ENCODE measurements at regions not wholly inside any gene's neighbourhood (a gene's known extent, or its start where the extent isn't known, plus 50 kb on each side); places are given as distances from the start of the nearest gene placed in this dataset.

DNA sequence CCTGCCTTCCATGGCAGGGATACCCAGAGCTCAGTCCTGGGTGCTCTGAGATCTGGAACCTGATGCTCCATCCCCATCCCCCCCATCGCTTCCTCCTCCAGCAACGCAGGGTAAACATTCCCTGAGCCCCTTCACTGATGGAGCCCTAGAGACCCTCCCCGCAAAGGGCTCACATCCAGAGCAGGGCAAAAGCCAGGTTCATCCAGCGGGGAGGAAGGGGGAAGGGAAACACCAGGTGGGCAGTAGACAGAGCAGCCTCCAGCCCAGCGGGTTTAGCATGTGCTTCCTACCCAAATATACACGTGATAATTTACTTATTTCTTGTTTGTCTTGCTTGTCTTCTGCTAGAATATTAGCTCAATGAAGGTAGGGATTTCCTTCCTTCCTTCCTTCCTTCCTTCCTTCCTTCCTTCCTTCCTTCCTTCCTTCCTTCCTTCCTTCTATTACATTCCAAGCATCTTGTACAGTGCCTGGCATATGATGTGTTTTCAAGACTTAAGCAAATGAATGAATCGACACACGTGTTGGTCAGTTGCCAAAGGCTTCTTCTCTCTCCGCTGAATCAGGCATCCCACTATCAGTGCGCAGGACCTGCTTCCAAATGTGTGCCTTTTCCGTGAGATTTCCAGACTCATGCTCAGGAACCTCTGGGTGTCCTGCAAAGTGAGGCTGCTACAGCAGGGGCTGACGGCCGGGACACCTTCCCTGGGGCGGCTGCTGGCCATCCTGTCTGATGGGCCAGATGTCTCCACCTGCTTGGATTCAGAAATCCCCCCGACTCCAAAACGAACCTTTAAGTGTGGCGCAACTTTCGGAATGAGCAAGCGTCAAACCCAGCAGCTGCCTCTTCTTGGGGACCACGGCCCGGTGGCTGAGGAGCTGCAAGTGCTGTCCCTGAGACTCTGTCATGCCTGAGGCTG, 955.1 kb downstream of the BRD1 start:
- DNase-seq = no peak

DNA sequence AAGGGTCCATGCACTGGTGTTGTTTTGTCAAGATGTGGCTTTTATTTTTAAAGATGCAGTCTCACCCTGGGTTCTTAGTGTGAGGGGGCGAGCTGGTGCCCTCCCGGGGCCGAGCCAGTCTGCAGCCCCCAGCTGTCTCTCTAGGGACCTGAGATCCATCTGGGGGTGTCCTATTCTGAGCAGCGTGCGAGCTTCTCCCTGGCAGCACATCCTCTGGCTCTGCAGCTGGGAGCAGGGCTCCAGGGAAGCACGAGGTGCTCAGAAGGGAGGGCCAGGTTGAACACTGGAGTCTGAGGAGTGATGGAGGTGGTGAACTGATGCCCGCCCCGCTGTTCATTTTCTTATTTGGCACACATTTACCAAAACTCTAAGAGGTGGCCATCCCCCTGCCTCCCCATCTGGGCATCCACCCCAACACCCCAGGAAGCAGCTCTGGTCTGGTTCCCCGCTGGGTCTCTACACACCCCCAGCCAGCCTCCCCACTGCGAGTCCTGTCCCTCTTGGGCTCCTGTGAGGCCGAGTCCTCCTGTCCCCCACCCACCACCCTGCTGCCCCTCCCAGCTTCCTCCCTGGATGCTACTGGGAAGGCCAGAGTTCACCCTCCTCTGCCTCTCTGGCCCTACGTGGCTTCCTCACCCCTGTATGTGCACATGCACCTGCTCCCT, 956.4 kb downstream of the BRD1 start:
- DNase-seq = no peak

DNA sequence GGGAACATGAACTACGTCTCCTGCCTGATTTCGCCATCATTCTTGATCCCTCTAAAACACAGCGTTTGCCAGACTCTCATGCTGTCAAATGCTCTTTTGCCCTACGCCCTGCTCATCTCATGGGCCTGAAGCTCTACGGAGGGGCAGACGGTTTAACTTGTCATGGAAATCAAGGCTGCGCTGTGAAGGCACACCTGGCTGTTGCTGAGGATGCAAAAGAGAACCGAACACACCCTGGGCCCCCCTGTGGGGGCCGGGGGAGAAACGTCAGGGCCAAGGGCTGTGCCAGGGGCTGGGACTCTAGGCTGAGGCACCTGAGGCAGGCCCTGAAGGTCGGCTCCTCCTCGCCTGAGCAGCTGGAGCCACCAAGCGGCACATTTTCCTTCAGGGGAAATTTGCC, 957.2 kb downstream of the BRD1 start:
- DNase-seq = no peak

DNA sequence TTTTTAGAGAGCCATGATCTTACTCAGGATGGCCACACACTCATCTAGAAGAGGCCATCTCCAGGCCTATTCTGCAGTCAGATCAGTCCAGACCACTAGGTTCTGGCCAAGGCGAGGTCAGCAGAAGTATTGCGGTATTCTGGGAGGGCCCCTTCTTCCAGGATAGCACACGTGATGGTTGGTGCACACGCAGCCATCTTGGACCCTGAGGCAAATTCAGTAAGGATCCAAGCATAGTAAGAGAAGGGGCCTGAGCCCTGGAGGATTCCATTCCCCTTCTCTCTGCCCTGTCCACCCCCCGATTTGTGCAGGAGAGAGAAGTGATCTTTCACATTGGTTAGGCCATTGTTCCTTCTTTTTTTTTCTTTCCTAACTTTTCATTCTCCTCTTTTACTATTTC, 957.9 kb downstream of the BRD1 start:
- no peak for DNase-seq

DNA sequence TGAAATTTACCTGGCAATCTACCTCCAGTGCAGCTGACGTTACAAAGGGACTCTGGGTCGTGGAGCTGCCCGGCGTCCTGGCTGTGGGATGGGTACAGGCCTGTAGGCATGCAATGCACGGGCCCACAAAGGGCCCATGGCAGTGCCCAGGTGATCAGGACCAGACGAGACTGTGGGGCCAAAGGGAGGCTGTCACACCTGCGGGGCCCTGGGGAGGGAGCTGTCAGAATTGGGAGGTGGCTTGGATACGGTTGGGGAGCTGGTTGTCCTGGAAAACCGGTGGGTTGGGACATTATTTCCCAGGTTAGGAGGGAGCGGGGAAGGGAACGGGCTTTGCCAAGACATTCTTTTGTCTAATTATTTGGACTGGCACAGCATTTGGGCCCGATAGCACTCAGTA, 958.5 kb downstream of the BRD1 start:
- no peak for DNase-seq

DNA sequence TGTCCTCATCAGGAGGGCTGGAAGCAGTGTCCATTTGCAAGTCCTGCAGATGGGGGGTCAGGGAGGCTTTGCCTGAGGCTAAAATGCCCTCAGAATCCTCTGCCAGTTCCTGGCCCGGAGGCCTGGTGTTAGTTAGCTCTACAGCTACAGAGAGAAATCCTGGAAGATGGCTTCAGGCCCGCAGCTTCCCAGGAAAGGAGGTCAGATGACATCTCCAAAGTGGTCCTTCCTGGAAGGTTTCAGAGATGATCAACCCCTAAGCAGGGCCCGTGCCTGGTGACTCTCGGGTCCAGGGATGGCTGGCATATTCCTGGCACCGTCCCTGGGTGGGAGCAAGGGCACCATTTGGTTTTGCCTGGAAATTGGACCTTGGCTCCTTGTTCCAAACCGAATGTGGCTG, 959.1 kb downstream of the BRD1 start:
- no peak for DNase-seq

DNA sequence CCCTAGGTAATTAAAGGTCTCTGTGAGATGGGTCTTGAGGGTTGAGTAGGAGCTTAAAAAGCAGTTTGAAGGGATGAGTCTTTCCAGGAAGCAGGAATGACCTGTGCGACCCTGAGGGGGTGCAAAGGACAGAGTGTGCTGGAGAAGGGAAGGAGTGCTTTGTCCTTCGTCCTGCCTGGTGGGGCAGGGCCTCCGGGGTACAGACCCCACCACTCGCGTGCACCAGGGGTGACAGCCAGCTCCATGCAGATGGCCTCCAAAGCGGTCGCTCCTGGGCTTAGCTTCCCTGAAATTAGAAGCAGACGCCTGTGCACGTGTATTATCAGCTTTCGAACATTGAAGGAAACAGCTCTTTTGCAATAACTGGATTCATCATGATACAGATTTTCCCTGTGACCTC, 959.8 kb downstream of the BRD1 start:
- no peak for DNase-seq

DNA sequence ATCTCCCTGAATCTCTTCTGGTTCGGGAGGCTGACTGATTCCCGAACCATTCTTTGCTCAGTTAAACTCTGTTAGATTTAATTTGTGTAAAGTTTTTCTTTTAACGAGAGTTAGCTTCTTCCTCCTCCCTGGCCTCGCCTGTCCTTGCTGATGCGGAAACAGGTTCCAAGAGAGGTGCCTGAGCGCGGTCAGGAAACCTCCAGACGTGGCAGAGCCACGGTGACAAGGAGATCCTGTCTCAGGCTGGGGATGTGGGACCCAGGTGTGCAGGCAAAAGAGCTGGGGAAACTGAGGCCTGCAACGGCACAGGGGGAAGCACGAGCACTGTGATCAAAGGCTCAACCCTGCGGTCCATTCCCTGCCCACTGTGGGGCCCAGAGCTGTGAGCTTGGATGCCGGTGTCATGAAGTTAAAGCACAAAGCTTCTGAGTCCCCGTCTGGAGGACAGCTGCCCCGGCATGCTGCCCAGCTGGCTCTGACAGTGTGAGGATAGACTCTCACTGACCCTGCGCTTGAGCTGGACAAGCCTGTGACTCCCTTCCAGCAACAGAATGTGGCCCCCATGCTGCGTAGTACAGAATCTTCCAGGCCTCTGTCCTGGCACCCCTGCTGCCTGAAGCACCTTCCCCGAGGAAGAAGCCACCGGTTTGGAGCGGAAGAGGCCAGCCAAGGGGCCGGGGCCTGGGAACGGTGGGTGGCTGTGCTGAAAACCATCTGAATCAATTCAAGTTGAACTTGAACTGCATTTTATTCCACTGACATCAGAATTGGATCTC, 960.6 kb downstream of the BRD1 start:
- no peak for DNase-seq

DNA sequence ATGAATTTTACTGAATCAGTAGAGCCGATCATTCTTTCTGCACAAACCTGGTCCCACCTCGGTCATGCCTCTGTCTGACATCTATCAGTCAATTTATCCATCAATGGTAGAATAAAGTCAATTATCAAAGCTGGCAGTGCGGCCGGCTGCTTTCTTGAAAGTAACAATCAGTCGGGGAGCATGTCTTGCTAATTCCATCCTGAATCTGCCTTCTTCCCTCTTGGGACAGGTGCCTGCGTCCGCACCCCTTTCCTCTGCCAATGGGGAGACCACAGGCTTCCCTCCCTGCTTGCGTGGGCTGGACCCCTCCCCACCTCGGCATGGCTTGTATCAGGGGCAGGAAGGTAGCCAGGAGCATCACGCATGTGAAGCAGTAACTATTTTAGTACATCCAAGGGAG, 962.9 kb downstream of the BRD1 start:
- DNase-seq = no peak

DNA sequence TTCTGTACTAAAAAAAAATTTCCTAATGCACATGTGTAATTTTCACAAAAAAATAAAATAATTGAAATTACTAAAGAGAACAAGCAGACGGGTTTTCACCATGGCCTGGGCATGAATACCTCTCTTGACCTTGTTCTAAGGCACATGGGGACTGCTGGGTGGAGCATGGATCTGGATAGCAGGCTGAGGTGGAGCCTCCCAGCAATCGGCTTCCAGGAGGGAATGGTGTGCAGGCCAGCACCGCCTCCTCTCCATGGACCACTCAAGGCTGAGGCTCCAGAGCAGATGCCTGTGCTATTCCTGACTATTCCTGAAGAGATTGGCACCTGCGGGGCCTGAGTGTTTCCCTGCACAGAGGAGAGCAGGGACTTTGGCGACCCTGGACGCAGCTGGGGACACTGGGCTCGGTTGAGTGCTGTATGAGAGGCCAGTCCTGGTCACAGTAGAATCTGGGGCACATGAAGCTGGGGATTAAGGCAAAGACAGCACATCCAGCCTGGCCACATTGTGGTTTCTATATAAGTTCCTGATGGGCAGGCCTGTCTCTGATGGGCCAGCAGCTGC, 963.6 kb downstream of the BRD1 start:
- DNase-seq = no peak

DNA sequence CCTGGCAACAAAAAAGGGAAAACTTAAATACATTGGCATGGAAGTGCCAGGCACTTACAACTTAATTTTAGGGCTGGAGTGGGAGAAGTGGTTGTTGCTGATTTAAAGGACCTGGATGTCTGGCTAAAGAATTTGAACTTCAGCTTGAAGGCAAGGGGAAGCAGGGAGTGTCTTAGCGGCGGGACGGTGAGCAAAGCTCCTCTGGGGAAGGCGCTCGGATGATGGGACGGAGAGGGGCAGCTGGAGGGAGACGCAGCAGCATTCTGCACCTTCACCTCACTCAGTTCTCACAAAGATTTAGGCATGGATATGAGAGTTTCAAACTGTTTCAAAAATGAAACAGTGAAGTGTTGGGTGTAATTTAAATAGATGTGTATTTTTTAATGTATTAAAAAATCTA, 967.1 kb downstream of the BRD1 start:
- no peak for DNase-seq

DNA sequence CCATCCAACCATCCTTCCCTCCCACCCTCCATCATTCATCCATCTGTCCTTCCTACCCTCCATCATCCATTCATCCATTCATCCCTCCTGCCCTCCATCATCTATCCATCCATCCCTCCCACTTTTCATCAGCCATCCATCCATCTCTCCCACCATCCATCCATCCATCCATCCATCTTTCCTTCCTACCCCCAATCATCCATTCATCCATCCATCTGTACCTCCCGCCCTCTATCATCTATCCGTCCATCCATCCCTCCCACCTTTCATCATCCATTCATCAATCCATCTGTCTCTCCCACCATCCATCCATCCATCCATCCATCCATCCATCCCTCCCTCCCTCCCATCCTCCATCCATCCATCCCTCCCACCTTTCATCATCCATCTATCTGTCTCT, 968.8 kb downstream of the BRD1 start:
- DNase-seq = no peak

DNA sequence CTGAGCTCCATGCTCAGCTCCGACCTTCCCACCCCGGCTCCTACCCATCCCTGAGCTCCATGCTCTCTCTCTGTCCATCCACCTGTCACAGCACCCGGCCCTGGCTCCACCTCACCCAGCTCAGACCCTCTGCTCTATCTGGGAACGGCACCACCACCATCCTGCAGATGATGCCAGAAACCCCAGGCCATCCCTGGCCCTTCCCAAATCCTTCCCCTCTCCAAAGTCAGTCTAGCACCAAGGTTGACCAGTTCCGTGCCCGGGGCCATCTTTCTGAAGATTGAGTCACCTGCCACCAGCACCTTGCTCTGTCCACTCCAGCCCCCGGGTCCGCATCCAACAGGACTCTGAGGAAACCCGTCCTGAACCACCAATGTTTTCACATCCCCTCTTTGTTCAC, 969.6 kb downstream of the BRD1 start:
- no peak for DNase-seq

DNA sequence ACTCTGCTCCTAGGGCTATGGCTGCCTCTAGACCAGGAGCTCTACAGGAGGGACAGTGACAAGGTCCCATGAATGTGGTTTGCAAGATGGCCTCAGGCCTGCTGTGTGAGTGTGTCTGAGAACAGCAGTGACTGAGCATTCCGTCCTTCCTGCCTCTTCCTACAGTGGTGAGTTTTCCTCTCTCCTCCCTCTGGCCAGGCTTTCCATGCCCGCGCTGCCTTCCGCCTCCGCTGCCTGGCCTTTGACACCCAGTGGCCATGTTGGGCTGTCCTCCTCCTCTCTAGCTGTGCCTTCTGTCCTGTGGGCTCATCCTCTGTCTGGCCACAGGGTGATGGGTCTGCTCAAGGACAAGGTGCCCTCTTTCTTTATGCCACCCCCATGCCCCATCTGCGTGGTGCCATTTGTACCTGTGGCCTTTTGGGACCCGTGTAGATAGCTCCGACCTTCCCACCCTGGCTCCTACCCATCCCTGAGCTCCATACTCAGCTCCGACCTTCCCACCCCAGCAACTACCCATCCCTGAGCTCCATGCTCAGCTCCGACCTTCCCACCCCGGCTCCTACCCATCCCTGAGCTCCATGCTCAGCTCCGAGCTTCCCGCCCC, 970.4 kb downstream of the BRD1 start:
- DNase-seq = no peak

DNA sequence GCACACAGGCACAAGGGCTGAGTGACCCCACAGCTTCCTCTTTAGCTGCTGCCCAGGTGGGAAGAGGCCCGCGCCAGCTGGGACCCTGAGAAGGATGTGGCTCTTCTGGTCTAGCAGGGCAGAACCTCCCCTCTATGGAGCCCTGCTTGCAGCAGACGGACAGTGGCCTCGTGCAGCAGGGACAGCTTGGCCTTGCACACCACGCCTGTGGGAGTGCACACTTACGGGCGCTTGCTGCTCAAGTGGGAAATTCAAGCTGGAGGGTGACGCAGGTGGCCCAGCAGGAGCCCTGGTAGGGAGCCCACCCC, 971.4 kb downstream of the BRD1 start:
- DNase-seq = no peak

DNA sequence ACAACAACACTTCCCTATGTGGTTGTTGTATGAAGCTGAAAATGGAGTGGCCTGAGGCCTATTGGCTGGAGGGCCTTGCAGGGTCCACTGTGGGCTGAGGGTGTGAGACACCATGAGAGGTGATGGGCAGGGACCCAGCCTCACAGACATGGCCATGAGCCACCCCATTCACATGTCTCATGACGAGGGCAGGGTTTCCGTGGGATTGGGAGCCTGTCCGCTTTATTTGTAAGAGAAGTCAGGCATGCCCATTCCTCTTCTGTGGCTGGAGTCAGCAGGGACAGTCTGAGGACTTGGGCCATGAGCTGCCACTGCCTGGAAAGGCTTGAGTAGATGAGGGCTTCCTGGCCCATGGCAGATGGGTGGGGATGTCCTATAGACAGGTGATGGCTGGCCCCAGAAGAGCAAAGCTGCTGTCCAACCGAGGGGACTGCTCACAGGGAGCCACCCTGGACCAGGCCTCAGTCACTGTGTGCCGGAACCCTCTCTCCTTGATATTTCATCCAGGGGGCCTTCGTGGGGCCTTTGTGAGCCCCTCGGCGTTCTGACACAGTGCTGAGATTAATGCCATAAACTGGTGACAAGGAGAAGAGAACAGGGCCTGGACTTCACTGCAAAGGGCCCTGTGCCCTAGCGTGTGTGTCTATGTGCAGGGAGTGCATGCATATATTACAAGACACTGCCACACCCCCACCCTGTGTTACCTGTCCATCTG, 971.9 kb downstream of the BRD1 start:
- no peak for DNase-seq

DNA sequence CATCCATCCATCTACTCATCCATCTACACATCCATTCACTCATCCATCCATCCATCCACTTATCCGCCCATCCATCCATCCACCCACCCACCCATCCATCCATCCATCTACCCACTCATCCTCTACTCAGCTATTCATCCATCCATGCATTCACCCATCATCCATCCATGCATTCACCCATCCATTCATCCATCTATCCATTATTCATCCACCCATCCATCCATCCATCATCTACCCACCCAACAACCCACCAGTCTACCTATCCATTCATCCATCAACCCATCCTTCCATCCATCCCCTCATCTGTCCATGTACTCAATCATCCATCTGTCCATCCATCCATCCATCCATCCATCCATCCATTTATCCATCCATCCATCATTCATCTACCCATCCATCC, 972.7 kb downstream of the BRD1 start:
- no peak for DNase-seq

DNA sequence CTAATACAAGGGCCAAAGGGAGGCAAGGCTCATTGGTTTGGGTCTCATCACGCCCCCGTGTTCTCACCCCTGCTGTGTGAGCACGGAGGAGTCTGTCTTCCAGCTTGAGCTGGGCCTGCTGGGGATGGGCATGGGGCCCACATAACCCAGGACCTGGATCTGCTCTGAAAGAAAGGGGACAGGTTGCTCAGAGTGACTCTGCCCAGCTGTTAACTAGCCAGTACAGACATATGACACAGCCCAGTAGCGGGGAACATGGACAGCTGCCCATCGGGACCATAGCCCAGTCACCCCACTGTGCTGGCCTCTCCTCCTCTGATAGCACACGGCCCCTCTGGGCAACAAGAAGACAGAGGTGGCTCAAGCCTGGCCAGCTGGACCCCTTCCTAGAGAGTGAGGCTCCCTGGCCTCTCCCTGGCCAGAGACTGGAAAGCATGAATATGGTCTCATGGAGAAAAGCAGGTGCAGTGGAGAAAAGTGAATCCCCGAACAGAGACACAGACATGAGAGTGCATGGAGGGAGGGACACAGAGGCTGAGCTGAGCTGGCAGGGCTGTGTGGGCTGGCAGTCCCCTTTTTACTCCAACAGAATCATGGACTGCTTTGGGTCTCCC, 973.9 kb downstream of the BRD1 start:
- DNase-seq = no peak

DNA sequence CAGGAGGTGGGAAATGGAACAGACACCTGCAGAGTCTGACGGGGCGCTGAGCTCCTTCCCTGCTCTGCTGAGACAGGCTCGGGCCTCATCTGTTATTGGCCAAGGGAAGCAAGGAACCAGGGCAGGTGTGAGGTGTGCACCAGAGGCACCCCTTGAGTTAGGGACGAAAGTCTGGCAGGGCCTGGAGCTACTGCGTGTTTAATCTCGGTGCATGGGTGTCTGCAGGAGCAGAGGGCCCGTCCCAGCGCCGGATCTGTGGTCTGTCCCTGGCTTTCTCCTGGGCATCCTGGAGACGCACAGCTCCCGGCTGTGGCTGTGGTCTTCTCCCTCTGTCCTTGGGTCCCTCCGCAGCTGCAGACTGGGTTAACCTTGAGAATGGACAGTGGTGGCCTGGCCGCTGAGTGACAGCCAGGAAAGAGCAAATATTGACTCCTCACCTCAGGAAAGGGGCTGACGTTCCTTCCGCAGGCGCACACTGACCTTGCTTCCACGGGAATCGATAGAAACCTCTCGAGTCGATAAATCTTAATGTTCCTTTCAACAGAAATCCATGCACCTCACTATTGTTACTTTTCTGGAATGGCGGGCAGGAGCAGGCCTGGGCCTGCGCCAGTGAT, 975.6 kb downstream of the BRD1 start:
- DNase-seq = no peak

DNA sequence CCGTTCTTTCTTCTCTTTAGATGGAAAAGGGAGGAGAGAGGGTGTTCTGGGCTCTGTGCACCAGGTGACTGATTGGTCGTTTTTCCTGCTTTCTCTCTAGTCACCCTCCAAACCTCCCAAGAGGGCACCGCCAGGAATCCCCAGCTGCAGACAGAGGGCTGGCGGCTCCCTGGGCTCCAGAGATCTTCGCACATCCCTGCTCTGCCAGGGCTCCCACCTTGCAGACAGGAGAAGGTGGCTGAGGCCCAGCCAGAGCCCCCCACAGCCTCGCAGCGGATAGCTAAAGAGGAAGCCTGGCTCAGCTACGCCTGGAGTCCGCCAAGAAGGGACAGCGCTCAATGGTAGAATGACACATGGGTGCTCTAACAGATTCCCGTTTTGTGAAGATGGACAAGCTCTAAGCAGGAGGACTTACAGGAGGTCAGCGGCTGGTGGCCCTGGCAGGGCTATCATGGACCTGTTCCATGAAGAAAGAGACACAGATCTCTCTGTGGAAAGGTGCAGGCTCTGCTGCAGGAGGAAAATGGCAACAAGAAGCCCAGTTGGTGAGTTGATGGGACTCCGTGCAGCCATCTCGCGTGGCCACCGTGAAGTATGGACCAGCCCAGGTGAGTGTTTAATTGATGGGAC, 976.9 kb downstream of the BRD1 start:
- DNase-seq = no peak

Data from SW 1271 (cell line).